Stomach (tissue), 8 donors: ENCODE measurements at regions not wholly inside any gene's neighbourhood (a gene's known extent, or its start where the extent isn't known, plus 50 kb on each side); places are given as distances from the start of the nearest gene placed in this dataset.

Experiments used
- DNase-seq, 2 donors: peaks; one replicate each; pipeline versions ENCODE4 v3.0.0 to v3.0.0-alpha.2; 2013 to 2019
- H3K27ac ChIP-seq, 5 donors: fragments of 200-600 bp in 4 of 5; sonication (generic) in 4 of 5; one replicate each; pipeline ENCODE4 v1.5.1; 2013 to 2019; ENCODE audit warnings: mild to moderate bottlenecking in 1 of 5, moderate library complexity in 1 of 5
- H3K27me3 ChIP-seq, 3 donors: fragments of 200-600 bp; sonication (generic); one replicate each; pipeline ENCODE4 v1.5.1; 2017 to 2019; ENCODE audit warnings: mixed run types in 1 of 3
- H3K36me3 ChIP-seq, 4 donors: fragments of 200-600 bp; sonication (generic); 1 replicate in 3 of 4; 2 replicates in 1 of 4; pipeline ENCODE4 v1.5.1; 2016 to 2019
- H3K4me1 ChIP-seq, 4 donors: fragments of 200-600 bp; sonication (generic); one replicate each; pipeline ENCODE4 v1.5.1; 2016 to 2019
- H3K4me3 ChIP-seq, 4 donors: fragments of 200-600 bp; sonication (generic) in 3 of 4; one replicate each; pipeline ENCODE4 v1.5.1; 2016 to 2019; ENCODE audit warnings: mild to moderate bottlenecking in 1 of 4
- H3K9me3 ChIP-seq, 4 donors: fragments of 200-600 bp; sonication (generic); one replicate each; pipeline ENCODE4 v1.5.1; 2016 to 2019
- CTCF ChIP-seq, 7 experiments: fragments of 450-650 bp in 4 of 7; fragments of 200-600 bp in 3 of 7; sonication (generic) in 3 of 7; IDR thresholded peaks; one replicate each; pipeline ENCODE4 v1.5.1; 2016 to 2019; ENCODE audit warnings: antibody characterized with exemption in 7 of 7, control low read depth in 2 of 7, mild to moderate bottlenecking in 1 of 7
- EP300 ChIP-seq: sonication (generic); formaldehyde crosslinking; IDR thresholded peaks from one replicate; pipeline ENCODE4 v1.6.1; 2017; ENCODE audit warnings: antibody characterized with exemption
- POLR2A ChIP-seq, 4 donors: fragments of 450-650 bp; IDR thresholded peaks; one replicate each; pipeline ENCODE4 v1.6.1; 2016; ENCODE audit warnings: antibody characterized with exemption in 4 of 4, control low read depth in 2 of 4, mild to moderate bottlenecking in 1 of 4, moderate library complexity in 1 of 4
- POLR2AphosphoS5 ChIP-seq, 3 donors: sonication (generic); formaldehyde crosslinking; IDR thresholded peaks; one replicate each; pipeline ENCODE4 v1.6.1; 2016; ENCODE audit warnings: antibody characterized with exemption in 3 of 3
- WGBS, 5 donors: extraction: QIAGEN DNeasy Blood & Tissue Kit in 3 of 5; methylation state at CpG; one replicate each; pipeline versions ENCODE4 v1.1.5 to v1.1.7; 2013 to 2018; 5-methylcytosine and 5-hydroxymethylcytosine counted together
- intact Hi-C: fragments of 100-400 bp; cut with DNase I; formaldehyde crosslinking; loops from one replicate; pipeline ENCODE4 v1.15.1; 2023; ENCODE audit warnings: low total_unique reads
- donor health status: healthy with polysubstance abuse.
- donor health status: Bipolar disorder and iron deficiency.
- donor health status: healthy.

- no peaks in the 10 kb centered on the region for H3K4me1 ChIP-seq
- no peak for DNase-seq
- TF ChIP-seq CTCF (IDR thresholded peaks at IDR 0.05) = no peak
- no peak for TF ChIP-seq EP300
- no peak for TF ChIP-seq POLR2A (IDR thresholded peaks at IDR 0.05)
- TF ChIP-seq POLR2AphosphoS5 (IDR thresholded peaks at IDR 0.05) = no peak
- intact Hi-C loops = no loop called here
- H3K27me3 ChIP-seq = no peaks in the 10 kb centered on the region
- H3K4me3 ChIP-seq = no peak overlapping the region
- H3K27ac ChIP-seq = no peak overlapping the region
- peaks cover 0 to 8% (median 0%) of the 10 kb centered on the region in 4 donors for H3K9me3 ChIP-seq
- H3K36me3 ChIP-seq = no peaks in the 10 kb centered on the region
These were observed 1865.6 kb upstream of the FLRT2 start for GRCh38 chr14:83664389-83664788.

GRCh38 chr14:83689265-83689664 lies 1840.7 kb upstream of the FLRT2 start:
- DNase-seq = no peak
- TF ChIP-seq EP300 = no peak
- no peak for TF ChIP-seq POLR2A (IDR thresholded peaks at IDR 0.05)
- TF ChIP-seq CTCF (IDR thresholded peaks at IDR 0.05) = no peak
- TF ChIP-seq POLR2AphosphoS5 (IDR thresholded peaks at IDR 0.05) = no peak
- no peak overlapping the region for H3K4me3 ChIP-seq
- H3K4me1 ChIP-seq = no peaks in the 10 kb centered on the region
- peaks cover 0 to 15% (median 2%) of the 10 kb centered on the region in 4 donors for H3K9me3 ChIP-seq
- no peak overlapping the region for H3K27ac ChIP-seq
- WGBS, 5 donors = 96 to 99% (median 97%) methylated on average over 1 of the region's 1 CpG
- H3K36me3 ChIP-seq = no peaks in the 10 kb centered on the region
- H3K27me3 ChIP-seq = no peaks in the 10 kb centered on the region
- intact Hi-C loops = no loop called here

- no peaks in the 10 kb centered on the region for H3K4me1 ChIP-seq
- intact Hi-C loops = no loop called here
- no peak for TF ChIP-seq POLR2AphosphoS5 (IDR thresholded peaks at IDR 0.05)
- no peak for TF ChIP-seq CTCF (IDR thresholded peaks at IDR 0.05)
- no peak for TF ChIP-seq POLR2A (IDR thresholded peaks at IDR 0.05)
- TF ChIP-seq EP300 = no peak
- DNase-seq = no peak
- no peaks in the 10 kb centered on the region for H3K27me3 ChIP-seq
- H3K4me3 ChIP-seq = no peak overlapping the region
- H3K27ac ChIP-seq = no peak overlapping the region
- H3K9me3 ChIP-seq = no peaks in the 10 kb centered on the region
- H3K36me3 ChIP-seq = no peaks in the 10 kb centered on the region
These were observed 1832.8 kb upstream of the FLRT2 start for GRCh38 chr14:83697099-83697498.

GRCh38 chr14:83702619-83703018 lies 1827.3 kb upstream of the FLRT2 start:
- Histone ChIP-seq H3K27ac (no peak overlapping the region), H3K4me1 (no peaks in the 10 kb centered on the region), H3K9me3 (no peaks in the 10 kb centered on the region), H3K27me3 (no peaks in the 10 kb centered on the region), H3K36me3 (no peaks in the 10 kb centered on the region), H3K4me3 (no peak overlapping the region)
- TF ChIP-seq CTCF (IDR thresholded peaks at IDR 0.05) = no peak
- no peak for TF ChIP-seq POLR2AphosphoS5 (IDR thresholded peaks at IDR 0.05)
- no peak for TF ChIP-seq POLR2A (IDR thresholded peaks at IDR 0.05)
- TF ChIP-seq EP300 = no peak
- intact Hi-C loops = no loop called here
- WGBS, 5 donors = 29 to 66% (median 58%) methylated on average over 1 of the region's 1 CpG
- no peak for DNase-seq
